Ramos (cell line): ENCODE measurements at regions not wholly inside any gene's neighbourhood (a gene's known extent, or its start where the extent isn't known, plus 50 kb on each side); places are given as distances from the start of the nearest gene placed in this dataset.

Source experiments
- in situ Hi-C: fragments of 300-500 bp; cut with MboI; formaldehyde crosslinking; loops from one replicate; pipeline ENCODE4 v1.14.3; 2022; ENCODE audit warnings: low sequenced_read_pairs; ENCODE audit not compliant: unreplicated experiment

- in situ Hi-C loops, result no loop called here
These were observed 52.1 kb downstream of the GSC start for GRCh38 chr14:94717808-94718207.

GRCh38 chr14:94716976-94717375 lies 52.9 kb downstream of the GSC start:
- in situ Hi-C loops, result no loop called here

GRCh38 chr14:94713115-94713514 lies 56.8 kb downstream of the GSC start:
- in situ Hi-C loops, result no loop called here

GRCh38 chr14:94710731-94711130 lies 59.2 kb downstream of the GSC start:
- in situ Hi-C loops, result no loop called here

- in situ Hi-C loops, result no loop called here
These were observed 62.4 kb downstream of the GSC start for GRCh38 chr14:94707494-94707893.

- in situ Hi-C loops, result no loop called here
These were observed 63.8 kb downstream of the GSC start for GRCh38 chr14:94706133-94706532.

GRCh38 chr14:94702629-94703028 lies 67.3 kb downstream of the GSC start:
- in situ Hi-C loops, result no loop called here

GRCh38 chr14:94701861-94702370 lies 68.0 kb downstream of the GSC start:
- in situ Hi-C loops, result no loop called here

- in situ Hi-C loops, result no loop called here
These were observed 69.6 kb downstream of the GSC start for GRCh38 chr14:94700336-94700735.

- in situ Hi-C loops, result loop anchor here (10.0 to 25.0 kb wide), 2 partner anchors 495 to 662 kb away; no protein-coding TSS in a partner anchor
These were observed 70.1 kb downstream of the GSC start for GRCh38 chr14:94699831-94700230.

- in situ Hi-C loops, result loop anchor here (10.0 to 25.0 kb wide), 2 partner anchors 497 to 664 kb away; no protein-coding TSS in a partner anchor
These were observed 71.9 kb downstream of the GSC start for GRCh38 chr14:94697773-94698556.

- in situ Hi-C loops, result loop anchor here (10.0 to 25.0 kb wide), 2 partner anchors 498 to 666 kb away; no protein-coding TSS in a partner anchor
These were observed 73.4 kb downstream of the GSC start for GRCh38 chr14:94696518-94696917.

GRCh38 chr14:94695231-94695630 lies 74.7 kb downstream of the GSC start:
- in situ Hi-C loops, result loop anchor here (10.0 to 25.0 kb wide), 2 partner anchors 500 to 667 kb away; no protein-coding TSS in a partner anchor

- in situ Hi-C loops, result loop anchor here (10.0 to 25.0 kb wide), 2 partner anchors 503 to 671 kb away; no protein-coding TSS in a partner anchor
These were observed 78.3 kb downstream of the GSC start for GRCh38 chr14:94691660-94692034.

GRCh38 chr14:94690896-94691659 lies 78.8 kb downstream of the GSC start:
- in situ Hi-C loops, result loop anchor here (10.0 to 25.0 kb wide), 2 partner anchors 504 to 671 kb away; no protein-coding TSS in a partner anchor

GRCh38 chr14:94690486-94690885 lies 78.3 kb downstream of the SERPINA3 start:
- in situ Hi-C loops, result loop anchor here (10.0 to 25.0 kb wide), 2 partner anchors 504 to 672 kb away; no protein-coding TSS in a partner anchor

GRCh38 chr14:94689985-94690400 lies 77.8 kb downstream of the SERPINA3 start:
- in situ Hi-C loops, result loop anchor here (10.0 to 25.0 kb wide), 2 partner anchors 505 to 672 kb away; no protein-coding TSS in a partner anchor

GRCh38 chr14:94689218-94689984 lies 77.2 kb downstream of the SERPINA3 start:
- in situ Hi-C loops, result loop anchor here (25.0 kb wide), 1 partner anchor 673 kb away; no protein-coding TSS in a partner anchor

- in situ Hi-C loops, result loop anchor here (25.0 kb wide), 1 partner anchor 676 kb away; no protein-coding TSS in a partner anchor
These were observed 74.4 kb downstream of the SERPINA3 start for GRCh38 chr14:94686511-94687160.
